Gastrocnemius medialis (tissue), 4 donors: ENCODE measurements at regions not wholly inside any gene's neighbourhood (a gene's known extent, or its start where the extent isn't known, plus 50 kb on each side); places are given as distances from the start of the nearest gene placed in this dataset.

Experiments used
- ATAC-seq, 2 donors: fragments of 150-250 bp; one replicate each; pipeline ENCODE4 v1.9.1; 2016
- DNase-seq, 2 donors: peaks; one replicate each; pipeline ENCODE4 v3.0.0-alpha.2; 2019
- H3K27ac ChIP-seq, 4 donors: fragments of 200-600 bp; sonication (generic); 1 replicate in 1 of 4; 2 replicates in 3 of 4; pipeline ENCODE4 v1.5.1; 2016 to 2018; ENCODE audit warnings: mild to moderate bottlenecking in 2 of 4, moderate library complexity in 1 of 4
- H3K27me3 ChIP-seq, 3 donors: fragments of 200-600 bp; sonication (generic) in 2 of 3; 1 replicate in 1 of 3; 2 replicates in 2 of 3; pipeline versions ENCODE4 v1.5.1 to v1.6.0; 2016 to 2019; ENCODE audit warnings: mild to moderate bottlenecking in 1 of 3, moderate library complexity in 1 of 3
- H3K36me3 ChIP-seq, 2 donors: fragments of 200-600 bp; sonication (generic) in 1 of 2; one replicate each; pipeline ENCODE4 v1.5.1; 2017 to 2018
- H3K4me1 ChIP-seq, 2 donors: fragments of 200-600 bp; sonication (generic) in 1 of 2; one replicate each; pipeline ENCODE4 v1.5.1; 2016 to 2017; ENCODE audit warnings: mild to moderate bottlenecking in 2 of 2
- H3K4me3 ChIP-seq, 4 donors: fragments of 200-600 bp; sonication (generic) in 3 of 4; 1 replicate in 1 of 4; 2 replicates in 3 of 4; pipeline ENCODE4 v1.5.1; 2016 to 2019; ENCODE audit warnings: mild to moderate bottlenecking in 2 of 4
- H3K9me3 ChIP-seq, 3 donors: fragments of 200-600 bp; sonication (generic) in 2 of 3; 1 replicate in 1 of 3; 2 replicates in 2 of 3; pipeline ENCODE4 v1.5.1; 2016 to 2019
- CTCF ChIP-seq, 5 experiments: fragments of 450-650 bp in 3 of 5; fragments of 200-600 bp in 2 of 5; sonication (generic) in 2 of 5; IDR thresholded peaks in 4 of 5; conservative IDR thresholded peaks in 1 of 5; 1 replicate in 4 of 5; 2 replicates in 1 of 5; pipeline ENCODE4 v1.5.1; 2016 to 2019; ENCODE audit warnings: antibody characterized with exemption in 5 of 5, mild to moderate bottlenecking in 3 of 5, moderate library complexity in 3 of 5
- POLR2A ChIP-seq, 2 donors: fragments of 450-650 bp; IDR thresholded peaks; one replicate each; pipeline ENCODE4 v1.6.1; 2017; ENCODE audit warnings: antibody characterized with exemption in 2 of 2, mild to moderate bottlenecking in 2 of 2, moderate library complexity in 2 of 2
- in situ Hi-C, 4 donors: fragments of 200-750 bp; cut with MboI; loops; one replicate each; pipeline versions ENCODE4 v1.15.0 to v1.8.0; 2017; ENCODE audit warnings: low sequenced_read_pairs in 4 of 4
- intact Hi-C: fragments of 100-400 bp; cut with DNase I; formaldehyde crosslinking; loops from one replicate; pipeline ENCODE4 v1.15.1; 2023; ENCODE audit warnings: low total_unique reads

DNA sequence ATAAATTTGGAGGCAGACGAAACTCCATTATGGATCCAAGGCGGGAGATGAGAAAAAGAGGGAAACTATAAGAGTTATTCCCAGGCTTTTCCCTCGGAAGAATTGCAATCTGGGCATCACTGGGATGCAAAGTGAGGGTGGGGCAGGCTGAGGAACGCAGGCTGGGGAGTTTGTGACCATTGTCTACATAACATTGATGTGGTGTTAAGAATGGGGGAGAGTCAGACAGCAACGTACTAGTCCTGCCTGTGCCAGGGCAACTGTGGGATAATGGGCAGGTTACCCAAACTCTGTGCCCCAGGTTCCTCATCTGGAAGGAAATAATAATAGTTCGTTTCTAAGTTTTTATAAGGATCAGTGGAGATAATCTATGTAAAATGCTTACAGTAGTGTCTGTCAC, 84.4 kb upstream of the SIX2 start:
- Histone ChIP-seq H3K27ac (no peak overlapping the region), H3K36me3 (no peaks in the 10 kb centered on the region), H3K27me3 (no peaks in the 10 kb centered on the region), H3K9me3 (no peaks in the 10 kb centered on the region), H3K4me3 (no peak overlapping the region), H3K4me1 (no peaks in the 10 kb centered on the region)
- ATAC-seq (no peak), DNase-seq (no peak)
- intact Hi-C loops: loop anchor here (10.0 kb wide), 1 partner anchor 49 kb away; no protein-coding TSS in a partner anchor
- TF ChIP-seq CTCF (IDR thresholded peaks at IDR 0.05 in 4 of 5, conservative IDR thresholded peaks at IDR 0.05 in 1 of 5) (no peak), POLR2A (IDR thresholded peaks at IDR 0.05) (no peak)
- in situ Hi-C loops: no loop called here

DNA sequence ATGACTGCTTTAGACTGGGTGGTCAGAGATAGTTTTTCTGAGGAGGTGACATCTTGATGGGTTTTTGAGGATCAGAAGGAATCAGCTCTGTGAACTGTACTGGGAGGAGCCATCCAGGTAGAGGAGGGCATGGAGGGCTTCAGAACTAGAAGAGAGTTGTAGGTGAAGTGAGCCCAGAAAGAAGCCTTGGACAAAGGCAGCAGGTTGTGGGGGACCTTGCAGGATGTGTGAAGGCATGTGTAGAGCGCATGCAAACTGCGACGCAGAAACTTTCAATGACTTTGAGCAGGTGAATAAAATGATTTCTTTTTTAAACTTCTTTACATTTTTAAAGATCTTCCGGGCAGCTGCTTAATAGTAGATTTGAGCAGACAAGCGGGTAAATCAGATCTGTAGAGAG, 83.9 kb upstream of the SIX2 start:
- in situ Hi-C loops (no loop called here), intact Hi-C loops (loop anchor here (10.0 kb wide), 1 partner anchor 48 kb away; no protein-coding TSS in a partner anchor)
- no peak for TF ChIP-seq POLR2A (IDR thresholded peaks at IDR 0.05)
- TF ChIP-seq CTCF (IDR thresholded peaks at IDR 0.05 in 4 of 5, conservative IDR thresholded peaks at IDR 0.05 in 1 of 5): no peak
- no peak for ATAC-seq
- no peaks in the 10 kb centered on the region for H3K27me3 ChIP-seq
- no peaks in the 10 kb centered on the region for H3K36me3 ChIP-seq
- H3K27ac ChIP-seq: no peak overlapping the region
- DNase-seq: no peak
- no peaks in the 10 kb centered on the region for H3K4me1 ChIP-seq
- H3K4me3 ChIP-seq: no peak overlapping the region
- no peaks in the 10 kb centered on the region for H3K9me3 ChIP-seq

GRCh38 chr2:45089554-45090261, 80.5 kb upstream of the SIX2 start:
- DNase-seq (no peak), ATAC-seq (no peak)
- no peaks in the 10 kb centered on the region for H3K36me3 ChIP-seq
- H3K4me3 ChIP-seq: no peak overlapping the region
- TF ChIP-seq CTCF (IDR thresholded peaks at IDR 0.05 in 4 of 5, conservative IDR thresholded peaks at IDR 0.05 in 1 of 5): no peak
- no peak for TF ChIP-seq POLR2A (IDR thresholded peaks at IDR 0.05)
- H3K27ac ChIP-seq: no peak overlapping the region
- intact Hi-C loops (loop anchor here (10.0 kb wide), 1 partner anchor 45 kb away; no protein-coding TSS in a partner anchor), in situ Hi-C loops (no loop called here)
- no peaks in the 10 kb centered on the region for H3K4me1 ChIP-seq
- no peaks in the 10 kb centered on the region for H3K9me3 ChIP-seq
- no peaks in the 10 kb centered on the region for H3K27me3 ChIP-seq

DNA sequence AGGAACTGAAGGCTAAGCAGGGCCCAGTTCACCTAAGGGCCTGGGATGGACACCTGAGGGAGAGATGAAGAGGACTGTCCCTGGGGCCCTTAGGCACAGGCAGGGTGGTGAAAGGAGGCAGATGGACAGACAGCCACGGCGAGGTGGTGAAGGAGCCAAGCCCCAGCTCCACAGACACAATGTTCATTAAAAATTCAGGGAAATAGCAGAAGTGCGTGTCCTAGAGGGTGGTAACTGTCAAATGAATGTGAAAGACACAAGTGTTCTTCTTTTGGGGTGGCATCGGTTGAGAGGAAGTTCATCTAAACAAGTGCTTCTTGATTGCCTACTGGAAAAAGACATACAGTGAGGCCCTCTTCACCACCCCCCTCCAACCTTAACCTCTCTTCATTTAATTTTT, 76.2 kb upstream of the SIX2 start:
- no peak for TF ChIP-seq POLR2A (IDR thresholded peaks at IDR 0.05)
- TF ChIP-seq CTCF (IDR thresholded peaks at IDR 0.05 in 4 of 5, conservative IDR thresholded peaks at IDR 0.05 in 1 of 5): no peak
- in situ Hi-C loops: no loop called here
- H3K27ac ChIP-seq: no peak overlapping the region
- H3K27me3 ChIP-seq: no peaks in the 10 kb centered on the region
- H3K9me3 ChIP-seq: no peaks in the 10 kb centered on the region
- no peaks in the 10 kb centered on the region for H3K36me3 ChIP-seq
- H3K4me3 ChIP-seq: no peak overlapping the region
- no peaks in the 10 kb centered on the region for H3K4me1 ChIP-seq
- no peak for DNase-seq
- ATAC-seq: no peak
- intact Hi-C loops: no loop called here
